Neural cell (in vitro differentiated cells): ENCODE measurements at regions not wholly inside any gene's neighbourhood (a gene's known extent, or its start where the extent isn't known, plus 50 kb on each side); places are given as distances from the start of the nearest gene placed in this dataset.

Source experiments
- H2AFZ ChIP-seq: fragments of 200-600, 300-800 bp; sonication (generic), shearing (Covaris generic); 2 replicates; pipeline ENCODE4 v1.6.0; 2014; ENCODE audit warnings: low read depth, mild to moderate bottlenecking, antibody characterized with exemption, low read length, moderate library complexity
- H3F3A ChIP-seq: fragments of 200-600 bp; shearing (Covaris generic); 2 replicates; pipeline ENCODE4 v1.6.1; 2016; ENCODE audit warnings: mild to moderate bottlenecking, moderate library complexity, mixed read lengths, antibody characterized with exemption, low read length; ENCODE audit not compliant: insufficient read depth, poor library complexity, severe bottlenecking
- H3K27ac ChIP-seq: fragments of 200-600, 300-800 bp; sonication (generic), shearing (Covaris generic); 2 replicates; pipeline ENCODE4 v1.5.1; 2014; ENCODE audit warnings: mild to moderate bottlenecking, low read length, moderate library complexity
- H3K27me3 ChIP-seq: fragments of 300-800, 200-600 bp; sonication (generic), shearing (Covaris generic); 2 replicates; pipeline ENCODE4 v1.6.0; 2014; ENCODE audit warnings: mild to moderate bottlenecking, low read depth, low read length, moderate library complexity; ENCODE audit not compliant: insufficient read depth
- H3K36me3 ChIP-seq: fragments of 300-800, 200-600 bp; sonication (generic), shearing (Covaris generic); 2 replicates; pipeline ENCODE4 v1.5.1; 2014; ENCODE audit warnings: mild to moderate bottlenecking, antibody characterized with exemption, low read length, moderate library complexity; ENCODE audit not compliant: insufficient read depth
- H3K4me2 ChIP-seq: fragments of 300-800, 200-600 bp; sonication (generic), shearing (Covaris generic); 2 replicates; pipeline ENCODE4 v1.6.0; 2014; ENCODE audit warnings: mild to moderate bottlenecking, low read length
- H3K4me3 ChIP-seq: fragments of 300-800, 200-600 bp; sonication (generic), shearing (Covaris generic); 2 replicates; pipeline ENCODE4 v1.5.1; 2014; ENCODE audit warnings: mild to moderate bottlenecking, low read length, moderate library complexity
- H3K79me2 ChIP-seq: fragments of 200-600 bp; shearing (Covaris generic); replicated peaks from 2 replicates; pipeline ENCODE4 v1.6.0; 2014; ENCODE audit warnings: mild to moderate bottlenecking, low read length, moderate library complexity; ENCODE audit not compliant: insufficient read depth
- H3K9ac ChIP-seq: fragments of 300-800, 200-600 bp; sonication (generic), shearing (Covaris generic); 2 replicates; pipeline ENCODE4 v1.6.1; 2016; ENCODE audit warnings: mild to moderate bottlenecking, low read length, mixed read lengths
- H3K9me2 ChIP-seq: fragments of 200-600 bp; shearing (Covaris generic); 2 replicates; pipeline ENCODE4 v1.6.1; 2016; ENCODE audit warnings: mild to moderate bottlenecking, low read length, mixed read lengths; ENCODE audit not compliant: insufficient read depth
- H3K9me3 ChIP-seq: fragments of 200-600, 300-800 bp; sonication (generic), shearing (Covaris generic); 2 replicates; pipeline ENCODE4 v1.6.1; 2016; ENCODE audit warnings: mild to moderate bottlenecking, mixed run types, low read length, moderate library complexity, mixed read lengths
- H4K20me1 ChIP-seq: fragments of 200-600 bp; shearing (Covaris generic); 2 replicates; pipeline ENCODE4 v1.6.1; 2016; ENCODE audit warnings: mild to moderate bottlenecking, mixed run types; ENCODE audit not compliant: insufficient read depth
- CTCF ChIP-seq: fragments of 450-650 bp; IDR thresholded peaks from 2 replicates; pipeline ENCODE4 v1.5.1; 2014; ENCODE audit warnings: antibody characterized with exemption, mild to moderate bottlenecking, moderate library complexity; ENCODE audit not compliant: poor library complexity, severe bottlenecking
- EP300 ChIP-seq: fragments of 450-650 bp; conservative IDR thresholded peaks from 2 replicates; pipeline ENCODE4 v1.6.1; 2014; ENCODE audit warnings: antibody characterized with exemption, mild to moderate bottlenecking, moderate library complexity; ENCODE audit not compliant: poor library complexity, severe bottlenecking
- EZH2 ChIP-seq: fragments of 200-600, 300-800 bp; shearing (Covaris generic), sonication (generic); IDR thresholded peaks from 2 replicates; pipeline ENCODE4 v1.6.1; 2014; ENCODE audit warnings: antibody characterized with exemption, low read length, borderline replicate concordance, mild to moderate bottlenecking; ENCODE audit not compliant: insufficient read depth, poor library complexity, severe bottlenecking
- MXI1 ChIP-seq: fragments of 450-650 bp; conservative IDR thresholded peaks from 2 replicates; pipeline ENCODE4 v1.6.1; 2014; ENCODE audit warnings: antibody characterized with exemption, mild to moderate bottlenecking; ENCODE audit not compliant: poor library complexity, severe bottlenecking
- POLR2AphosphoS5 ChIP-seq: IDR thresholded peaks from 2 replicates; pipeline ENCODE4 v1.6.1; 2012
- RAD21 ChIP-seq: fragments of 450-650 bp; conservative IDR thresholded peaks from 2 replicates; pipeline ENCODE4 v1.6.1; 2014; ENCODE audit warnings: antibody characterized with exemption, mild to moderate bottlenecking, moderate library complexity
- SMC3 ChIP-seq: fragments of 450-650 bp; conservative IDR thresholded peaks from 2 replicates; pipeline ENCODE4 v1.6.1; 2014; ENCODE audit warnings: antibody characterized with exemption, mild to moderate bottlenecking, moderate library complexity; ENCODE audit not compliant: poor library complexity
- TAF1 ChIP-seq: IDR thresholded peaks from 2 replicates; pipeline ENCODE4 v1.6.1; 2012; ENCODE audit warnings: low read depth
- TF ChIP-seq, protein P1 (sequence below): IDR thresholded peaks from 2 replicates; pipeline ENCODE4 v1.6.1; 2012; ENCODE audit warnings: borderline replicate concordance

DNA sequence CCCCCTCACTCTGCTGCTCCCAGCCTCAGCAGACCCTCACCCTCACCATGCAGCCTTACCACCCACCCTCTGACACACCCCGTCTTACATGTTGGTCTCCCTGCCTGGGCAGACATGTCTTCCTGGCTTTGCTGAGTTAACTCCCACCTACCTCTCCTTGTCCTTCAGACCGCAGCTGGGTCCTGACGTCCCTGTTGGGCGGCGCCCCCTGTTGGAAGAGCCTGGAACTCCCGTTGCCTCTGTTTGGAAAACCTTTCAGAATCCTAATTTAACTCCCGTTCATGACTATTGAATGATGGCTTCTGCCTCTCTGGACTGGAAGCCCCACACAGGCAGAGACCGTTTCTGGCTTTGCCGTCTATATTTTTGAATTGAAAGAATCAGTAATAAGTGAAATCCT, 245.1 kb downstream of the MYLK4 start:
- H2AFZ ChIP-seq = no peak overlapping the region
- H3K9me3 ChIP-seq = no peaks in the 10 kb centered on the region
- no peak overlapping the region for H3K9ac ChIP-seq
- H3F3A ChIP-seq = no peaks in the 10 kb centered on the region
- no peaks in the 10 kb centered on the region for H3K79me2 ChIP-seq
- no peaks in the 10 kb centered on the region for H4K20me1 ChIP-seq
- no peaks in the 10 kb centered on the region for H3K36me3 ChIP-seq
- H3K9me2 ChIP-seq = no peaks in the 10 kb centered on the region
- H3K27ac ChIP-seq = no peak overlapping the region
- TF ChIP-seq, protein P1, sequence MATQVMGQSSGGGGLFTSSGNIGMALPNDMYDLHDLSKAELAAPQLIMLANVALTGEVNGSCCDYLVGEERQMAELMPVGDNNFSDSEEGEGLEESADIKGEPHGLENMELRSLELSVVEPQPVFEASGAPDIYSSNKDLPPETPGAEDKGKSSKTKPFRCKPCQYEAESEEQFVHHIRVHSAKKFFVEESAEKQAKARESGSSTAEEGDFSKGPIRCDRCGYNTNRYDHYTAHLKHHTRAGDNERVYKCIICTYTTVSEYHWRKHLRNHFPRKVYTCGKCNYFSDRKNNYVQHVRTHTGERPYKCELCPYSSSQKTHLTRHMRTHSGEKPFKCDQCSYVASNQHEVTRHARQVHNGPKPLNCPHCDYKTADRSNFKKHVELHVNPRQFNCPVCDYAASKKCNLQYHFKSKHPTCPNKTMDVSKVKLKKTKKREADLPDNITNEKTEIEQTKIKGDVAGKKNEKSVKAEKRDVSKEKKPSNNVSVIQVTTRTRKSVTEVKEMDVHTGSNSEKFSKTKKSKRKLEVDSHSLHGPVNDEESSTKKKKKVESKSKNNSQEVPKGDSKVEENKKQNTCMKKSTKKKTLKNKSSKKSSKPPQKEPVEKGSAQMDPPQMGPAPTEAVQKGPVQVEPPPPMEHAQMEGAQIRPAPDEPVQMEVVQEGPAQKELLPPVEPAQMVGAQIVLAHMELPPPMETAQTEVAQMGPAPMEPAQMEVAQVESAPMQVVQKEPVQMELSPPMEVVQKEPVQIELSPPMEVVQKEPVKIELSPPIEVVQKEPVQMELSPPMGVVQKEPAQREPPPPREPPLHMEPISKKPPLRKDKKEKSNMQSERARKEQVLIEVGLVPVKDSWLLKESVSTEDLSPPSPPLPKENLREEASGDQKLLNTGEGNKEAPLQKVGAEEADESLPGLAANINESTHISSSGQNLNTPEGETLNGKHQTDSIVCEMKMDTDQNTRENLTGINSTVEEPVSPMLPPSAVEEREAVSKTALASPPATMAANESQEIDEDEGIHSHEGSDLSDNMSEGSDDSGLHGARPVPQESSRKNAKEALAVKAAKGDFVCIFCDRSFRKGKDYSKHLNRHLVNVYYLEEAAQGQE = no peak
- no peak for TF ChIP-seq RAD21
- TF ChIP-seq CTCF = no peak
- no peak for TF ChIP-seq POLR2AphosphoS5
- no peak for TF ChIP-seq TAF1
- no peak for TF ChIP-seq EP300
- TF ChIP-seq MXI1 = no peak
- no peak for TF ChIP-seq SMC3
- no peak overlapping the region for H3K4me2 ChIP-seq
- H3K4me3 ChIP-seq = no peak overlapping the region
- H3K27me3 ChIP-seq = no peaks in the 10 kb centered on the region

GRCh38 chr6:2504495-2505064, 246.1 kb downstream of the MYLK4 start:
- Histone ChIP-seq H2AFZ (no peak overlapping the region), H3K9ac (no peak overlapping the region), H3K36me3 (no peaks in the 10 kb centered on the region), H3K4me3 (no peak overlapping the region), H3F3A (no peaks in the 10 kb centered on the region), H3K27me3 (no peaks in the 10 kb centered on the region), H3K9me2 (no peaks in the 10 kb centered on the region), H3K27ac (no peak overlapping the region), H3K9me3 (no peaks in the 10 kb centered on the region), H3K79me2 (no peaks in the 10 kb centered on the region), H3K4me2 (no peak overlapping the region), H4K20me1 (no peaks in the 10 kb centered on the region)
- TF ChIP-seq RAD21 = no peak
- no peak for TF ChIP-seq EP300
- no peak for TF ChIP-seq MXI1
- no peak for TF ChIP-seq POLR2AphosphoS5
- TF ChIP-seq EZH2 = no peak
- TF ChIP-seq, protein P1 = no peak
- no peak for TF ChIP-seq TAF1
- no peak for TF ChIP-seq SMC3
- no peak for TF ChIP-seq CTCF
